H1 (cell line): ENCODE measurements at regions not wholly inside any gene's neighbourhood (a gene's known extent, or its start where the extent isn't known, plus 50 kb on each side); places are given as distances from the start of the nearest gene placed in this dataset.

Source experiments
- CEBPB ChIP-seq: IDR thresholded peaks from 2 replicates; pipeline ENCODE4 v1.6.1; 2012; ENCODE audit warnings: low read depth, low read length
- CHD2 ChIP-seq: IDR thresholded peaks from 2 replicates; pipeline ENCODE4 v1.6.1; 2012; ENCODE audit warnings: low read length, improper control_type of control experiment
- CTCF ChIP-seq, 3 experiments: IDR thresholded peaks; 1 replicate in 2 of 3; 2 replicates in 1 of 3; pipeline versions ENCODE4 v1.5.1 to v1.6.1; 2011; ENCODE audit warnings: low read length in 3 of 3, mild to moderate bottlenecking in 3 of 3, inconsistent platforms in 2 of 3, low read depth in 1 of 3, moderate library complexity in 1 of 3; ENCODE audit not compliant: insufficient read depth in 1 of 3; ENCODE audit errors: control extremely low read depth in 1 of 3
- EZH2 ChIP-seq: fragments of 200-600 bp; sonication (generic); IDR thresholded peaks from 2 replicates; pipeline ENCODE4 v1.7.1; 2012; ENCODE audit warnings: low read depth, mild to moderate bottlenecking, moderate library complexity, low read length, inconsistent platforms; ENCODE audit not compliant: severe bottlenecking
- HDAC2 ChIP-seq, 2 experiments: fragments of 300-600 bp in 1 of 2; sonication (generic) in 1 of 2; IDR thresholded peaks; 2 replicates each; pipeline ENCODE4 v1.6.1; 2011 to 2012; ENCODE audit warnings: low read depth in 2 of 2, low read length in 2 of 2, mild to moderate bottlenecking in 2 of 2, moderate library complexity in 2 of 2, borderline replicate concordance in 1 of 2, inconsistent platforms in 1 of 2
- MAFK ChIP-seq: IDR thresholded peaks from 2 replicates; pipeline ENCODE4 v1.6.1; 2012; ENCODE audit warnings: low read depth, mild to moderate bottlenecking, improper control_type of control experiment, low read length
- POLR2A ChIP-seq, 2 experiments: IDR thresholded peaks; 1 replicate in 1 of 2; 2 replicates in 1 of 2; pipeline ENCODE4 v1.6.1; 2011; ENCODE audit warnings: low read depth in 2 of 2, low read length in 2 of 2, mild to moderate bottlenecking in 2 of 2; ENCODE audit errors: control extremely low read depth in 1 of 2
- POLR2AphosphoS5 ChIP-seq: IDR thresholded peaks from 2 replicates; pipeline ENCODE4 v1.6.1; 2011; ENCODE audit warnings: low read depth, low read length
- SP4 ChIP-seq: IDR thresholded peaks from 2 replicates; pipeline ENCODE4 v1.6.1; 2012; ENCODE audit warnings: low read length, inconsistent platforms

GRCh38 chr1:63119575-63120155, 202.7 kb upstream of the FOXD3 start:
- no peak for TF ChIP-seq CTCF (IDR thresholded peaks at IDR 0.05; ENCODE audit: control extremely low read depth in 1 of 3, insufficient read depth in 1 of 3, low read depth in 1 of 3, low read length in 3 of 3)
- TF ChIP-seq SP4 = no peak
- no peak for TF ChIP-seq MAFK
- no peak for TF ChIP-seq CEBPB
- TF ChIP-seq POLR2AphosphoS5 = no peak
- TF ChIP-seq CHD2 = no peak
- TF ChIP-seq HDAC2 (IDR thresholded peaks at IDR 0.05; ENCODE audit: borderline replicate concordance in 1 of 2, low read depth in 2 of 2, low read length in 2 of 2) = no peak
- TF ChIP-seq POLR2A (IDR thresholded peaks at IDR 0.05; ENCODE audit: control extremely low read depth in 1 of 2, low read depth in 2 of 2, low read length in 2 of 2) = no peak
- no peak for TF ChIP-seq EZH2
